Caco-2 (cell line): ENCODE measurements at regions not wholly inside any gene's neighbourhood (a gene's known extent, or its start where the extent isn't known, plus 50 kb on each side); places are given as distances from the start of the nearest gene placed in this dataset.

Experiments
- BruUV-seq: library from RNA; stranded (reverse); fragments of 400-500 nt; replicated peaks from 2 replicates; lab custom pipeline; 2021; lab: Mats Ljungman, UMichigan
- CTCF ChIA-PET: fragments of 300-600 bp; sonication (Branson Sonifier 250); formaldehyde crosslinking; loops from one replicate; lab custom pipeline; 2022; ENCODE audit warnings: antibody characterized with exemption; lab: Charles Lee
- POLR2A ChIA-PET: fragments of 300-600 bp; sonication (Branson Sonifier 250); formaldehyde crosslinking; loops from one replicate; lab custom pipeline; 2022; ENCODE audit warnings: antibody characterized with exemption; lab: Charles Lee
- DNase-seq, 2 experiments: peaks; one replicate each; pipeline versions ENCODE4 v3.0.0 to v3.0.0-alpha.2; 2020 to 2022
- H3K27me3 ChIP-seq: replicated peaks from 2 replicates; pipeline ENCODE4 v1.6.0; 2011; ENCODE audit warnings: low read length; ENCODE audit not compliant: control insufficient read depth, insufficient read depth
- H3K36me3 ChIP-seq: 2 replicates; pipeline ENCODE4 v1.5.1; 2011; ENCODE audit warnings: low read length; ENCODE audit not compliant: control insufficient read depth, insufficient read depth
- H3K4me1 ChIP-seq: fragments of 250-450 bp; sonication (Bioruptor Pico); 2 replicates; pipeline ENCODE4 v1.5.1; 2020; ENCODE audit warnings: mild to moderate bottlenecking
- H3K4me3 ChIP-seq: 2 replicates; pipeline ENCODE4 v1.5.1; 2011; ENCODE audit warnings: low read depth, mild to moderate bottlenecking, control low read depth, low read length
- H3K9me3 ChIP-seq: fragments of 250-450 bp; sonication (Bioruptor Pico); 2 replicates; pipeline ENCODE4 v1.5.1; 2020; ENCODE audit warnings: mild to moderate bottlenecking, moderate library complexity
- H3K27ac Mint-ChIP-seq: one replicate; pipeline ENCODE4 v1.8.0; 2022; ENCODE audit warnings: mixed read lengths; ENCODE audit not compliant: unreplicated experiment
- H3K27me3 Mint-ChIP-seq: one replicate; pipeline ENCODE4 v1.8.0; 2022; ENCODE audit warnings: mixed read lengths; ENCODE audit not compliant: insufficient read depth, unreplicated experiment
- H3K36me3 Mint-ChIP-seq: one replicate; pipeline ENCODE4 v1.8.0; 2022; ENCODE audit warnings: mild to moderate bottlenecking, mixed read lengths; ENCODE audit not compliant: insufficient read depth, unreplicated experiment
- H3K4me1 Mint-ChIP-seq: one replicate; pipeline ENCODE4 v1.8.0; 2022; ENCODE audit warnings: low read depth, mixed read lengths; ENCODE audit not compliant: unreplicated experiment
- H3K4me3 Mint-ChIP-seq: one replicate; pipeline ENCODE4 v1.8.0; 2022; ENCODE audit warnings: mild to moderate bottlenecking, moderate library complexity, mixed read lengths; ENCODE audit not compliant: unreplicated experiment
- H3K9me3 Mint-ChIP-seq: one replicate; pipeline ENCODE4 v1.8.0; 2022; ENCODE audit warnings: mixed read lengths; ENCODE audit not compliant: unreplicated experiment
- intact Hi-C: fragments of 100-400 bp; cut with micrococcal nuclease; formaldehyde crosslinking; loops from one replicate; pipeline ENCODE4 v1.10.0; 2022; ENCODE audit not compliant: unreplicated experiment
- TF ChIP-seq, protein P1 (sequence below), 2 experiments: fragments of 200-600 bp in 1 of 2; IDR thresholded peaks; 1 replicate in 1 of 2; 2 replicates in 1 of 2; pipeline versions ENCODE4 v1.5.1 to v1.8.0; 2011 to 2022; ENCODE audit warnings: antibody characterized with exemption in 1 of 2, control low read depth in 1 of 2, inconsistent platforms in 1 of 2, low read depth in 1 of 2, low read length in 1 of 2, mild to moderate bottlenecking in 1 of 2, moderate library complexity in 1 of 2; ENCODE audit not compliant: insufficient read depth in 1 of 2, severe bottlenecking in 1 of 2, unreplicated experiment in 1 of 2

DNA sequence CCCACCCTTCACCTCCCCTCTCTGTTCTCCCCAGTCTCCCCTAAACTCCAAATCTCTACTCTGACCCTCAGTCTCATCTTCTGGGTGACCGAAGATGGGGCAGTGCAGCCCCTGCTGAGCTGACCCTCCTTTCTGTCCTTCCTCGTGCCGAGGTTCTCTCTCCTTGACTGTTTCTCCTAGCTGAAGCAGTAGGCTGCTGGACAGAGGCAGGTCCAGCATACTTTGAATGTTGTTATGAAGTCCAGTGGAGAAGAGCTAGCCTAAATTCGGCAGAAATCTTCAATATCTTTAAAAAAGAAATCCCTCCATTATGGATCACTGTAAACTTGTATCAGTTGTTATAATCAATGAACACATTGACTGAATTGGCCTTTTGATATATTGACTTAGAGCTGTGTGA, 63.2 kb downstream of the RRM2 start:
- Histone ChIP-seq H3K4me3 (no peak overlapping the region), H3K9me3 (no peaks in the 10 kb centered on the region), H3K4me1 (no peaks in the 10 kb centered on the region), H3K27me3 (no peaks in the 10 kb centered on the region), H3K36me3 (no peaks in the 10 kb centered on the region; the same call in 1 of the 2 replicates)
- Mint-ChIP-seq H3K4me3 (no peak overlapping the region), H3K27me3 (no peaks in the 10 kb centered on the region), H3K9me3 (peaks cover 14% of the 10 kb centered on the region), H3K27ac (no peak overlapping the region), H3K4me1 (no peaks in the 10 kb centered on the region), H3K36me3 (no peaks in the 10 kb centered on the region)
- TF ChIP-seq, protein P1, sequence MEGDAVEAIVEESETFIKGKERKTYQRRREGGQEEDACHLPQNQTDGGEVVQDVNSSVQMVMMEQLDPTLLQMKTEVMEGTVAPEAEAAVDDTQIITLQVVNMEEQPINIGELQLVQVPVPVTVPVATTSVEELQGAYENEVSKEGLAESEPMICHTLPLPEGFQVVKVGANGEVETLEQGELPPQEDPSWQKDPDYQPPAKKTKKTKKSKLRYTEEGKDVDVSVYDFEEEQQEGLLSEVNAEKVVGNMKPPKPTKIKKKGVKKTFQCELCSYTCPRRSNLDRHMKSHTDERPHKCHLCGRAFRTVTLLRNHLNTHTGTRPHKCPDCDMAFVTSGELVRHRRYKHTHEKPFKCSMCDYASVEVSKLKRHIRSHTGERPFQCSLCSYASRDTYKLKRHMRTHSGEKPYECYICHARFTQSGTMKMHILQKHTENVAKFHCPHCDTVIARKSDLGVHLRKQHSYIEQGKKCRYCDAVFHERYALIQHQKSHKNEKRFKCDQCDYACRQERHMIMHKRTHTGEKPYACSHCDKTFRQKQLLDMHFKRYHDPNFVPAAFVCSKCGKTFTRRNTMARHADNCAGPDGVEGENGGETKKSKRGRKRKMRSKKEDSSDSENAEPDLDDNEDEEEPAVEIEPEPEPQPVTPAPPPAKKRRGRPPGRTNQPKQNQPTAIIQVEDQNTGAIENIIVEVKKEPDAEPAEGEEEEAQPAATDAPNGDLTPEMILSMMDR (IDR thresholded peaks at IDR 0.05; ENCODE audit: insufficient read depth in 1 of 2, low read depth in 1 of 2, low read length in 1 of 2, severe bottlenecking in 1 of 2, unreplicated experiment in 1 of 2), result no peak
- POLR2A ChIA-PET, result no interaction called here
- CTCF ChIA-PET, result interaction anchor here (0.7 kb wide), 2 partner anchors 39 to 61 kb away, joined by 3 to 6 read pairs; no protein-coding TSS in a partner anchor
- BruUV-seq, result no TSS peak
- no peak for DNase-seq
- intact Hi-C loops, result loop anchor here (10.0 kb wide), 1 partner anchor 119 kb away; the partner anchor contains the start of gene HPCAL1

DNA sequence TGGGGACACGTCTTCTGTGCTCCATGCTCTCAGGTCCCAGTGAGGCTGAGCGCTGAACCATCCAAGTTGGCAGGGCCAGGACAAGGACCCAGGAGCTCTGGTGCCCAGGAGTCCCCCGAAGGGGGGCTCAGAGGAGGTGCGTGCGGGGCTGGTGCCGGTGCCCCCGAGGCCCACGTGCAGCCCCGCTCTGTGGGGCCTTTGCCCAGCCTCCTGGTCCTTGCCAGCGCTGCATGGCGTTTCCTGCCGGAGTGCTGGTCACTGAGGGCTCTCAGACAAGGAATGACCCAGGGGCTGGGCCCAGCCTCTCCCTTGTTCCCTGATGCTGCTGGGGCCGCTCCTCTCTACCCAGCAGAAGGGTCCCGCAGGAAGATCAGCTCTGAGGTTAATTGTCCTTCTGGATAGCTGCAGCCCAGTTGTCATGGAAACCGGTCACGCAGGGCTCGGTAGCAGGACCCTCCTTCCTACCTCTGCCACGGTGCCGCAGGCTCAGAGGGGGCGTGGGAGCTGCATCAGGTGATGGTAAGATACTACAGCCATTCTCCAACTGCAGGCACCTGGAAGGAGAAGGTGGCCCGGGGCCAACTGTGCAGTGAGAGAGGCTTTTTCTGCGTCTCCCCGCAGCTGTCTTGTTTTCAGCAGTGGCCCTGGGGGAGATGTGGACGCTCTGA, 64.5 kb downstream of the RRM2 start:
- DNase-seq, result no peak
- TF ChIP-seq, protein P1 (IDR thresholded peaks at IDR 0.05; ENCODE audit: insufficient read depth in 1 of 2, low read depth in 1 of 2, low read length in 1 of 2, severe bottlenecking in 1 of 2, unreplicated experiment in 1 of 2), result no peak
- no peaks in the 10 kb centered on the region for H3K4me1 ChIP-seq
- ChIA-PET POLR2A (no interaction called here), CTCF (interaction anchor here (0.7 kb wide), 1 partner anchor 248 kb away, joined by 3 read pairs; no protein-coding TSS in a partner anchor)
- BruUV-seq, result no TSS peak
- H3K4me3 ChIP-seq, result no peak overlapping the region
- intact Hi-C loops, result loop anchor here (10.0 kb wide), 1 partner anchor 118 kb away; the partner anchor contains the start of gene HPCAL1
- no peak overlapping the region for H3K27ac Mint-ChIP-seq
- H3K4me1 Mint-ChIP-seq, result no peaks in the 10 kb centered on the region
- H3K27me3 ChIP-seq, result no peaks in the 10 kb centered on the region
- no peak overlapping the region for H3K4me3 Mint-ChIP-seq
- H3K36me3 ChIP-seq, result no peaks in the 10 kb centered on the region; the same call in 1 of the 2 replicates
- H3K27me3 Mint-ChIP-seq, result no peaks in the 10 kb centered on the region
- no peaks in the 10 kb centered on the region for H3K9me3 ChIP-seq
- H3K9me3 Mint-ChIP-seq, result peaks cover 14% of the 10 kb centered on the region
- no peaks in the 10 kb centered on the region for H3K36me3 Mint-ChIP-seq

DNA sequence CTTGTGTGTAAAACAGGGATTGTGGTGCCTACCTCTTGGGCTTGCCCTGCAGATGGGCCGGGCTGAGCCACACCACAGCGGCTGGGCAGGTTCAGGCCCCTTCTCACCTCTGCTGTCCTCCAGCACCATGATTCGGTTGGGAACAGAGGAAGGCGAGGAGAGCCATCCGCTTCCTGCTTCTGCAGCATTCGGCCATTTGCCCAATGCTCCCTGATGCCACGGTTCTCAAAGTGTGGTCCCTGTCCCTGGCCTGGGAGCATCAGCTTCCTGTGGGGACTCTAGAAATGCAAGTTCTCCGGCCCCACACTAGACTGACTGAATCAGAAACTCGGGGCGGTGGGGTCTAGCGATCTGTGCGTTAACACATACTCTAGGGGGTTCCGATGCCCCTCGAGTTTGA, 65.1 kb downstream of the RRM2 start:
- no TSS peak for BruUV-seq

More for the DNA sequence above, 65.1 kb downstream of the RRM2 start:
- Histone ChIP-seq H3K4me1 (no peaks in the 10 kb centered on the region), H3K36me3 (no peaks in the 10 kb centered on the region; the same call in 1 of the 2 replicates), H3K4me3 (no peak overlapping the region), H3K9me3 (no peaks in the 10 kb centered on the region), H3K27me3 (no peaks in the 10 kb centered on the region)
- Mint-ChIP-seq H3K4me3 (no peak overlapping the region), H3K27ac (no peak overlapping the region), H3K27me3 (no peaks in the 10 kb centered on the region), H3K9me3 (peaks cover 14% of the 10 kb centered on the region), H3K36me3 (no peaks in the 10 kb centered on the region), H3K4me1 (no peaks in the 10 kb centered on the region)
- ChIA-PET CTCF (no interaction called here), POLR2A (no interaction called here)
- intact Hi-C loops, result loop anchor here (1.0 to 10.0 kb wide), 3 partner anchors 117 to 248 kb away; partner anchors contain the start of gene HPCAL1
- TF ChIP-seq, protein P1 (IDR thresholded peaks at IDR 0.05; ENCODE audit: insufficient read depth in 1 of 2, low read depth in 1 of 2, low read length in 1 of 2, severe bottlenecking in 1 of 2, unreplicated experiment in 1 of 2), result no peak
- no peak for DNase-seq
